Kidney tubule cell (primary cell): ENCODE measurements at regions not wholly inside any gene's neighbourhood (a gene's known extent, or its start where the extent isn't known, plus 50 kb on each side); places are given as distances from the start of the nearest gene placed in this dataset.
"Not testable (repeated sequence)": the region's sequence is repeated elsewhere in the genome, so short reads cannot be mapped to it uniquely, and the experiment has no call there.

Experiments
- DNase-seq: peaks from one replicate; pipeline ENCODE4 v3.0.0-alpha.2; 2018; ENCODE audit warnings: low spot score

GRCh38 chr1:70674941-70675685, 264.0 kb downstream of the CTH start:
- no peak for DNase-seq

GRCh38 chr1:70675737-70676156, 264.7 kb downstream of the CTH start:
- no peak for DNase-seq

GRCh38 chr1:70685300-70686286, 274.5 kb downstream of the CTH start:
- peak; percentile 77 for DNase-seq

- no peak for DNase-seq
Measured at GRCh38 chr1:70688580-70688979, 277.5 kb downstream of the CTH start.

- DNase-seq = peak; percentile 5
Measured at GRCh38 chr1:70706381-70707037, 295.4 kb downstream of the CTH start.

GRCh38 chr1:70707214-70707613, 296.1 kb downstream of the CTH start:
- no peak for DNase-seq

GRCh38 chr1:70714149-70714548, 303.1 kb downstream of the CTH start:
- no peak for DNase-seq

- DNase-seq = no peak
Measured at GRCh38 chr1:70717211-70717610, 306.1 kb downstream of the CTH start.

GRCh38 chr1:70717656-70718055, 306.6 kb downstream of the CTH start:
- no peak for DNase-seq

- no peak for DNase-seq
Measured at GRCh38 chr1:70718086-70718630, 307.1 kb downstream of the CTH start.

GRCh38 chr1:70719154-70719553, 308.1 kb downstream of the CTH start:
- no peak for DNase-seq

- no peak for DNase-seq
Measured at GRCh38 chr1:70720109-70720508, 309.0 kb downstream of the CTH start.

- DNase-seq = no peak
Measured at GRCh38 chr1:70720521-70720920, 309.5 kb downstream of the CTH start.

- DNase-seq = peak; percentile 29
Measured at GRCh38 chr1:70727886-70728489, 316.9 kb downstream of the CTH start.

- DNase-seq = not testable (repeated sequence)
Measured at GRCh38 chr1:70736518-70736917, 311.1 kb downstream of the PTGER3 start.

GRCh38 chr1:70737125-70737524, 310.5 kb downstream of the PTGER3 start:
- no peak for DNase-seq

GRCh38 chr1:70738624-70739023, 309.0 kb downstream of the PTGER3 start:
- DNase-seq = no peak

GRCh38 chr1:70745199-70745598, 302.4 kb downstream of the PTGER3 start:
- DNase-seq = peak; percentile 9

GRCh38 chr1:70746062-70746461, 301.6 kb downstream of the PTGER3 start:
- not testable (repeated sequence) for DNase-seq

GRCh38 chr1:70747123-70747522, 300.5 kb downstream of the PTGER3 start:
- not testable (repeated sequence) for DNase-seq

- not testable (repeated sequence) for DNase-seq
Measured at GRCh38 chr1:70751676-70752287, 295.8 kb downstream of the PTGER3 start.
